Vagina (tissue), 2 donors: ENCODE measurements at regions not wholly inside any gene's neighbourhood (a gene's known extent, or its start where the extent isn't known, plus 50 kb on each side); places are given as distances from the start of the nearest gene placed in this dataset.

Experiments used
- DNase-seq, 2 donors: peaks; one replicate each; pipeline ENCODE4 v3.0.0-alpha.2; 2017; ENCODE audit errors: extremely low spot score in 2 of 2
- H3K27ac ChIP-seq: fragments of 200-600 bp; sonication (generic); one replicate; pipeline ENCODE4 v1.5.1; 2019
- H3K27me3 ChIP-seq: fragments of 200-600 bp; sonication (generic); one replicate; pipeline ENCODE4 v1.5.1; 2019
- H3K36me3 ChIP-seq, 2 donors: fragments of 200-600 bp; sonication (generic); one replicate each; pipeline ENCODE4 v1.5.1; 2017 to 2019
- H3K4me1 ChIP-seq: fragments of 200-600 bp; sonication (generic); one replicate; pipeline ENCODE4 v1.5.1; 2019
- H3K4me3 ChIP-seq, 2 donors: fragments of 200-600 bp; sonication (generic); 1 replicate in 1 of 2; 2 replicates in 1 of 2; pipeline ENCODE4 v1.5.1; 2016 to 2019
- H3K9me3 ChIP-seq: fragments of 200-600 bp; sonication (generic); one replicate; pipeline ENCODE4 v1.5.1; 2019
- CTCF ChIP-seq, 3 experiments: fragments of 450-650 bp in 2 of 3; fragments of 200-600 bp in 1 of 3; sonication (generic) in 1 of 3; IDR thresholded peaks; one replicate each; pipeline ENCODE4 v1.5.1; 2017 to 2019; ENCODE audit warnings: antibody characterized with exemption in 3 of 3, mild to moderate bottlenecking in 2 of 3, moderate library complexity in 2 of 3
- POLR2A ChIP-seq, 2 donors: fragments of 450-650 bp; IDR thresholded peaks; one replicate each; pipeline ENCODE4 v1.6.1; 2017; ENCODE audit warnings: antibody characterized with exemption in 2 of 2, mild to moderate bottlenecking in 2 of 2, moderate library complexity in 2 of 2
- POLR2AphosphoS5 ChIP-seq, 2 donors: sonication (generic); formaldehyde crosslinking; IDR thresholded peaks; one replicate each; pipeline ENCODE4 v1.9.0; 2017; ENCODE audit warnings: antibody characterized with exemption in 2 of 2, mild to moderate bottlenecking in 2 of 2, low read depth in 1 of 2; ENCODE audit not compliant: insufficient read depth in 1 of 2
- intact Hi-C: fragments of 100-400 bp; cut with DNase I; formaldehyde crosslinking; loops from one replicate; pipeline ENCODE4 v1.15.1; 2023

- TF ChIP-seq CTCF (IDR thresholded peaks at IDR 0.05) (no peak), POLR2A (IDR thresholded peaks at IDR 0.05) (no peak), POLR2AphosphoS5 (IDR thresholded peaks at IDR 0.05; ENCODE audit: insufficient read depth in 1 of 2, low read depth in 1 of 2) (no peak)
- intact Hi-C loops: no loop called here
- Histone ChIP-seq H3K36me3 (no peaks in the 10 kb centered on the region), H3K27me3 (no peaks in the 10 kb centered on the region), H3K4me3 (no peak overlapping the region), H3K9me3 (no peaks in the 10 kb centered on the region), H3K4me1 (no peaks in the 10 kb centered on the region), H3K27ac (no peak overlapping the region)
- no peak for DNase-seq
Measured at GRCh38 chr5:2998106-2998505, 246.6 kb upstream of the IRX2 start.

- Histone ChIP-seq H3K27me3 (no peaks in the 10 kb centered on the region), H3K4me3 (no peak overlapping the region), H3K9me3 (no peaks in the 10 kb centered on the region), H3K27ac (no peak overlapping the region), H3K36me3 (no peaks in the 10 kb centered on the region), H3K4me1 (no peaks in the 10 kb centered on the region)
- no peak for DNase-seq
- no peak for TF ChIP-seq POLR2A (IDR thresholded peaks at IDR 0.05)
- no peak for TF ChIP-seq CTCF (IDR thresholded peaks at IDR 0.05)
- no peak for TF ChIP-seq POLR2AphosphoS5 (IDR thresholded peaks at IDR 0.05; ENCODE audit: insufficient read depth in 1 of 2, low read depth in 1 of 2)
- intact Hi-C loops: no loop called here
Measured at GRCh38 chr5:2997179-2997578, 245.7 kb upstream of the IRX2 start.

- TF ChIP-seq CTCF (IDR thresholded peaks at IDR 0.05): no peak
- no peak for TF ChIP-seq POLR2AphosphoS5 (IDR thresholded peaks at IDR 0.05; ENCODE audit: insufficient read depth in 1 of 2, low read depth in 1 of 2)
- TF ChIP-seq POLR2A (IDR thresholded peaks at IDR 0.05): no peak
- no peak for DNase-seq
- Histone ChIP-seq H3K27me3 (no peaks in the 10 kb centered on the region), H3K36me3 (no peaks in the 10 kb centered on the region), H3K27ac (no peak overlapping the region), H3K9me3 (no peaks in the 10 kb centered on the region), H3K4me3 (no peak overlapping the region), H3K4me1 (no peaks in the 10 kb centered on the region)
- intact Hi-C loops: no loop called here
Measured at GRCh38 chr5:2996687-2997086, 245.2 kb upstream of the IRX2 start.

- intact Hi-C loops: no loop called here
- no peaks in the 10 kb centered on the region for H3K4me1 ChIP-seq
- no peak overlapping the region for H3K27ac ChIP-seq
- no peaks in the 10 kb centered on the region for H3K27me3 ChIP-seq
- peak in 1 of 2 donors; percentile 67 for DNase-seq
- H3K9me3 ChIP-seq: no peaks in the 10 kb centered on the region
- H3K4me3 ChIP-seq: no peak overlapping the region
- no peaks in the 10 kb centered on the region for H3K36me3 ChIP-seq
- no peak for TF ChIP-seq POLR2AphosphoS5 (IDR thresholded peaks at IDR 0.05; ENCODE audit: insufficient read depth in 1 of 2, low read depth in 1 of 2)
- no peak for TF ChIP-seq CTCF (IDR thresholded peaks at IDR 0.05)
- TF ChIP-seq POLR2A (IDR thresholded peaks at IDR 0.05): no peak
Measured at GRCh38 chr5:2996248-2996647, 244.8 kb upstream of the IRX2 start.

GRCh38 chr5:2995667-2996066, 244.2 kb upstream of the IRX2 start:
- no peaks in the 10 kb centered on the region for H3K9me3 ChIP-seq
- DNase-seq: no peak
- no peaks in the 10 kb centered on the region for H3K36me3 ChIP-seq
- no peak overlapping the region for H3K4me3 ChIP-seq
- H3K27ac ChIP-seq: no peak overlapping the region
- H3K4me1 ChIP-seq: no peaks in the 10 kb centered on the region
- intact Hi-C loops: no loop called here
- TF ChIP-seq POLR2A (IDR thresholded peaks at IDR 0.05): no peak
- no peak for TF ChIP-seq CTCF (IDR thresholded peaks at IDR 0.05)
- TF ChIP-seq POLR2AphosphoS5 (IDR thresholded peaks at IDR 0.05; ENCODE audit: insufficient read depth in 1 of 2, low read depth in 1 of 2): no peak
- H3K27me3 ChIP-seq: no peaks in the 10 kb centered on the region
